ENCODE measurements at regions not wholly inside any gene's neighbourhood (a gene's known extent, or its start where the extent isn't known, plus 50 kb on each side); places are given as distances from the start of the nearest gene placed in this dataset.
A peak's percentile ranks its signal among the peaks of the same experiment; 100 is the strongest.

- H4K20me1 ChIP-seq (ENCODE audit: insufficient read depth) = no peaks in the 10 kb centered on the region
- 60 to 67% methylated on average over 7 of the region's 7 CpGs for whole genome bisulfite sequencing, 2 experiments (ENCODE audit: low coverage in 1 of 2, low lambda C conversion rate in 2 of 2, missing lambda C conversion rate in 2 of 2)
- H3K9me3 ChIP-seq (ENCODE audit: low read depth) = no peaks in the 10 kb centered on the region
- no peak for TF ChIP-seq EZH2 (IDR thresholded peaks at IDR 0.05; ENCODE audit: insufficient read depth, poor library complexity, severe bottlenecking)
- no peak for TF ChIP-seq EZH2phosphoT487 (IDR thresholded peaks at IDR 0.05; ENCODE audit: insufficient read depth, low read depth)
- no peaks in the 10 kb centered on the region for H3K36me3 ChIP-seq (ENCODE audit: low read depth)
- no peaks in the 10 kb centered on the region for H3F3A ChIP-seq (ENCODE audit: insufficient read depth)
- H3K4me3 ChIP-seq = no peak overlapping the region
- in situ Hi-C loops (cut with MboI) = no loop called here
- H2AFZ ChIP-seq = no peak overlapping the region
- no peaks in the 10 kb centered on the region for H3K27me3 ChIP-seq (replicated peaks; ENCODE audit: insufficient read depth)
- H3K9me2 ChIP-seq (ENCODE audit: insufficient read depth) = no peaks in the 10 kb centered on the region
- no peaks in the 10 kb centered on the region for H3K79me2 ChIP-seq (ENCODE audit: insufficient read depth)
- H3K4me1 ChIP-seq (ENCODE audit: insufficient read depth) = no peaks in the 10 kb centered on the region
- DNase-seq = no peak
- no peak overlapping the region for H3K27ac ChIP-seq
- H3K4me2 ChIP-seq (ENCODE audit: unreplicated experiment) = no peak overlapping the region
- H3K9ac ChIP-seq = no peak overlapping the region
Measured at GRCh38 chr2:175864137-175864850, 137.8 kb downstream of the LNPK start.

DNA sequence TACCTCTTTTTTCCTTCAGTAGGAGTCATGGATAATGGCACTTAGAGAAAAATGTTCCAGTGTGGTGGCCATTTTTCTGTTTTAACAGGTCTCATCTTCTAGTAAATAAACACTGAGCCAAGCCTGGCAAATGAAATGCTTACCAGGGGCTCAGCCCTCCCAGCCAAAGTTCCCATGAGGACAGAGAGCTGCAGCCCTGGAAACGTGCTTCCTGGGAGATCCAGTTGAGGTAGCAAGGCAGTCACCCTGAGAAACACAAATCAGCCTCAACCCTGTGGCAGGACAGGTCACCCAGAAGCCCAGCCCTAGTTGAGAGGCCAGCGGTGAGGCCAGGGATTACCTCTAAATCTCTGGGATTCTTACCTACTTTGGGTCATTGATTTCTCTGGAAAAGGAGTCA is 140.1 kb downstream of the LNPK start:
- no peak overlapping the region for H3K27ac ChIP-seq
- no peaks in the 10 kb centered on the region for H3K36me3 ChIP-seq (ENCODE audit: low read depth)
- no peak overlapping the region for H3K9ac ChIP-seq
- no peaks in the 10 kb centered on the region for H4K20me1 ChIP-seq (ENCODE audit: insufficient read depth)
- DNase-seq = no peak
- 60 to 63% methylated on average over 2 of the region's 2 CpGs for WGBS, 2 experiments (ENCODE audit: low coverage in 1 of 2, low lambda C conversion rate in 2 of 2, missing lambda C conversion rate in 2 of 2)
- no peaks in the 10 kb centered on the region for H3K9me3 ChIP-seq (ENCODE audit: low read depth)
- H3F3A ChIP-seq (ENCODE audit: insufficient read depth) = no peaks in the 10 kb centered on the region
- H3K9me2 ChIP-seq (ENCODE audit: insufficient read depth) = no peaks in the 10 kb centered on the region
- TF ChIP-seq EZH2 (IDR thresholded peaks at IDR 0.05; ENCODE audit: insufficient read depth, poor library complexity, severe bottlenecking) (no peak), EZH2phosphoT487 (IDR thresholded peaks at IDR 0.05; ENCODE audit: insufficient read depth, low read depth) (no peak)
- no peaks in the 10 kb centered on the region for H3K27me3 ChIP-seq (replicated peaks; ENCODE audit: insufficient read depth)
- no peaks in the 10 kb centered on the region for H3K79me2 ChIP-seq (ENCODE audit: insufficient read depth)
- H3K4me2 ChIP-seq (ENCODE audit: unreplicated experiment) = no peak overlapping the region
- no peaks in the 10 kb centered on the region for H3K4me1 ChIP-seq (ENCODE audit: insufficient read depth)
- in situ Hi-C loops (cut with MboI) = no loop called here
- no peak overlapping the region for H2AFZ ChIP-seq
- no peak overlapping the region for H3K4me3 ChIP-seq

DNA sequence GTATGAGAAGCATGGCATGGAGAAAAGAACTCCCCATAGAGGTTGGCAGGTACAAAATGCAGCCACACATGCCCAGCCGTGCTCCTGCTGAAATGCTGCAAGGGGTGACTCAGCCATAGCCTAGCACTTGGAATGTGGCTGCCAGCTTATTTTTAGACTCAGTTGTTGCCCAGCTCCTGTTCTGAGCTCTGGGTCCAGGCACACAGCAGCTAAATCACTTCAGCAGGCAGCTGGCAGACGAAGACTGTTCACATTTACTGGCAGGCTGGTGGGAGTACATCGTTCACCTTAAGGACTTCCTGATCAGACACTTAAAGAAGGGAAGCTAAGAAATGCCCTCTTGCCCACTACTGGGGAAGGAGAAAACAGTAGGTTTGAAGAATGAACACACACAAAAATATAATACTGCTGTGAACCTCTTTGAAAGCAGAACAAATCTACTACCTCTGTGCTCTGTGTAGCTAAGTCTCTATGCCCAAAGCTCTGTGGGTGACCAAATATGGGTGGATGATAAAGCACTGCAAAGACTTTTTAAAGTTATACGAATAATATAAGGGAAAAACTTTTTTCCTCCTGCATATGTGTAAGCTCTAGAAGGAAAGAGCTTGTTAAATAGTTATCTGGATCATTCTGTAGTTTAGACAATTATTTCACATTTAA is 146.1 kb downstream of the LNPK start:
- 23 to 26% methylated on average over 4 of the region's 4 CpGs for WGBS, 2 experiments (ENCODE audit: low coverage in 1 of 2, low lambda C conversion rate in 2 of 2, missing lambda C conversion rate in 2 of 2)
- peak overlapping the region; percentile 84 for H2AFZ ChIP-seq

GRCh38 chr2:175855236-175855635 is 146.8 kb downstream of the LNPK start:
- no peak overlapping the region for H3K9ac ChIP-seq
- H3K9me2 ChIP-seq (ENCODE audit: insufficient read depth) = no peaks in the 10 kb centered on the region
- H3K79me2 ChIP-seq (ENCODE audit: insufficient read depth) = no peaks in the 10 kb centered on the region
- no peak for DNase-seq
- peak overlapping the region; percentile 65 for H3K4me2 ChIP-seq (ENCODE audit: unreplicated experiment)
- peaks cover 15% of the 10 kb centered on the region for H3F3A ChIP-seq (ENCODE audit: insufficient read depth)
- 10 to 14% methylated on average over 4 of the region's 4 CpGs for WGBS, 2 experiments (ENCODE audit: low coverage in 1 of 2, low lambda C conversion rate in 2 of 2, missing lambda C conversion rate in 2 of 2)
- H3K4me3 ChIP-seq = no peak overlapping the region
- no peak overlapping the region for H2AFZ ChIP-seq
- no peak for TF ChIP-seq EZH2phosphoT487 (IDR thresholded peaks at IDR 0.05; ENCODE audit: insufficient read depth, low read depth)
- no peak for TF ChIP-seq EZH2 (IDR thresholded peaks at IDR 0.05; ENCODE audit: insufficient read depth, poor library complexity, severe bottlenecking)
- no peaks in the 10 kb centered on the region for H3K36me3 ChIP-seq (ENCODE audit: low read depth)
- no peaks in the 10 kb centered on the region for H3K27me3 ChIP-seq (replicated peaks; ENCODE audit: insufficient read depth)
- H3K4me1 ChIP-seq (ENCODE audit: insufficient read depth) = peaks cover 20% of the 10 kb centered on the region
- in situ Hi-C loops (cut with MboI) = no loop called here
- H4K20me1 ChIP-seq (ENCODE audit: insufficient read depth) = no peaks in the 10 kb centered on the region
- no peaks in the 10 kb centered on the region for H3K9me3 ChIP-seq (ENCODE audit: low read depth)
- H3K27ac ChIP-seq = no peak overlapping the region

More for the DNA sequence above, 146.1 kb downstream of the LNPK start:
- H4K20me1 ChIP-seq (ENCODE audit: insufficient read depth) = no peaks in the 10 kb centered on the region
- peak; percentile 86 for DNase-seq
- H3K9ac ChIP-seq = peak overlapping the region; percentile 43
- peaks cover 15% of the 10 kb centered on the region for H3F3A ChIP-seq (ENCODE audit: insufficient read depth)
- H3K36me3 ChIP-seq (ENCODE audit: low read depth) = no peaks in the 10 kb centered on the region
- in situ Hi-C loops (cut with MboI) = no loop called here
- no peaks in the 10 kb centered on the region for H3K9me3 ChIP-seq (ENCODE audit: low read depth)
- H3K79me2 ChIP-seq (ENCODE audit: insufficient read depth) = no peaks in the 10 kb centered on the region
- peak overlapping the region; percentile 38 for H3K4me3 ChIP-seq
- H3K4me2 ChIP-seq (ENCODE audit: unreplicated experiment) = peak overlapping the region; percentile 65
- no peaks in the 10 kb centered on the region for H3K9me2 ChIP-seq (ENCODE audit: insufficient read depth)
- H3K27ac ChIP-seq = peak overlapping the region; percentile 56
- H3K4me1 ChIP-seq (ENCODE audit: insufficient read depth) = peaks cover 20% of the 10 kb centered on the region
- TF ChIP-seq EZH2 (IDR thresholded peaks at IDR 0.05; ENCODE audit: insufficient read depth, poor library complexity, severe bottlenecking) = no peak
- no peak for TF ChIP-seq EZH2phosphoT487 (IDR thresholded peaks at IDR 0.05; ENCODE audit: insufficient read depth, low read depth)
- no peaks in the 10 kb centered on the region for H3K27me3 ChIP-seq (replicated peaks; ENCODE audit: insufficient read depth)

Data from GM23248 (cell line).